Hematopoietic multipotent progenitor cell treated with erythropoietin and hydrocortisone succinate and interleukin-3 and kit ligand, for 15 days (in vitro differentiated cells): ENCODE measurements at regions not wholly inside any gene's neighbourhood (a gene's known extent, or its start where the extent isn't known, plus 50 kb on each side); places are given as distances from the start of the nearest gene placed in this dataset.
A peak's percentile ranks its signal among the peaks of the same experiment; 100 is the strongest.

ENCODE experiments used
- DNase-seq: peaks from one replicate; pipeline ENCODE4 v3.0.0-alpha.2; 2015; ENCODE audit warnings: low spot score

- DNase-seq, result no peak
These were observed 125.0 kb upstream of the PPP2R2D start for GRCh38 chr10:131775833-131776232.

- no peak for DNase-seq
These were observed 124.3 kb upstream of the PPP2R2D start for GRCh38 chr10:131776496-131776895.

- no peak for DNase-seq
These were observed 123.6 kb upstream of the PPP2R2D start for GRCh38 chr10:131777162-131777561.

- DNase-seq, result no peak
These were observed 122.9 kb upstream of the PPP2R2D start for GRCh38 chr10:131777921-131778320.

GRCh38 chr10:131778385-131778784, 122.4 kb upstream of the PPP2R2D start:
- no peak for DNase-seq

GRCh38 chr10:131778842-131779241, 122.0 kb upstream of the PPP2R2D start:
- DNase-seq, result no peak

GRCh38 chr10:131779661-131780394, 121.0 kb upstream of the PPP2R2D start:
- DNase-seq, result no peak

- DNase-seq, result no peak
These were observed 119.7 kb upstream of the PPP2R2D start for GRCh38 chr10:131781076-131781475.

GRCh38 chr10:131781791-131782190, 119.0 kb upstream of the PPP2R2D start:
- no peak for DNase-seq

- DNase-seq, result no peak
These were observed 116.3 kb upstream of the PPP2R2D start for GRCh38 chr10:131784363-131785120.

- no peak for DNase-seq
These were observed 115.7 kb upstream of the PPP2R2D start for GRCh38 chr10:131785121-131785460.

- peak; percentile 19 for DNase-seq
These were observed 113.8 kb upstream of the PPP2R2D start for GRCh38 chr10:131786756-131787605.

GRCh38 chr10:131787961-131788360, 112.8 kb upstream of the PPP2R2D start:
- no peak for DNase-seq

GRCh38 chr10:131788386-131788785, 112.4 kb upstream of the PPP2R2D start:
- DNase-seq, result no peak

GRCh38 chr10:131789516-131789915, 111.3 kb upstream of the PPP2R2D start:
- no peak for DNase-seq

GRCh38 chr10:131790021-131790420, 110.8 kb upstream of the PPP2R2D start:
- no peak for DNase-seq

- no peak for DNase-seq
These were observed 108.7 kb upstream of the PPP2R2D start for GRCh38 chr10:131792011-131792651.

- no peak for DNase-seq
These were observed 108.0 kb upstream of the PPP2R2D start for GRCh38 chr10:131792809-131793208.

- no peak for DNase-seq
These were observed 105.0 kb upstream of the PPP2R2D start for GRCh38 chr10:131795761-131796160.

GRCh38 chr10:131797626-131798025, 103.2 kb upstream of the PPP2R2D start:
- DNase-seq, result no peak

- DNase-seq, result no peak
These were observed 101.4 kb upstream of the PPP2R2D start for GRCh38 chr10:131799429-131799828.
